Spleen (tissue), 11 donors: ENCODE measurements at regions not wholly inside any gene's neighbourhood (a gene's known extent, or its start where the extent isn't known, plus 50 kb on each side); places are given as distances from the start of the nearest gene placed in this dataset.

ENCODE experiments used
- DNase-seq: peaks from one replicate; pipeline ENCODE4 v3.0.0-alpha.2; 2020
- H3K27ac ChIP-seq, 8 donors: fragments of 200-600 bp; sonication (generic) in 7 of 8; 1 replicate in 4 of 8; 2 replicates in 4 of 8; pipeline versions ENCODE4 v1.5.0 to v1.8.0; 2016 to 2021; ENCODE audit warnings: inconsistent platforms in 4 of 8, mild to moderate bottlenecking in 4 of 8, moderate library complexity in 1 of 8
- H3K27me3 ChIP-seq, 7 donors: fragments of 200-600 bp; sonication (generic) in 6 of 7; replicated peaks in 1 of 7; 1 replicate in 4 of 7; 2 replicates in 3 of 7; pipeline versions ENCODE4 v1.5.0 to v1.8.0; 2016 to 2021; ENCODE audit warnings: inconsistent platforms in 3 of 7, mild to moderate bottlenecking in 1 of 7
- H3K36me3 ChIP-seq, 6 donors: fragments of 200-600 bp; sonication (generic) in 5 of 6; 1 replicate in 4 of 6; 2 replicates in 2 of 6; pipeline versions ENCODE4 v1.5.0 to v1.8.0; 2016 to 2021; ENCODE audit warnings: inconsistent platforms in 2 of 6
- H3K4me1 ChIP-seq, 6 donors: fragments of 200-600 bp; sonication (generic) in 5 of 6; 1 replicate in 3 of 6; 2 replicates in 3 of 6; pipeline versions ENCODE4 v1.5.0 to v1.8.0; 2016 to 2021; ENCODE audit warnings: inconsistent platforms in 3 of 6
- H3K4me3 ChIP-seq, 8 donors: fragments of 200-600 bp; sonication (generic) in 7 of 8; 1 replicate in 4 of 8; 2 replicates in 4 of 8; pipeline versions ENCODE4 v1.5.0 to v1.8.0; 2016 to 2021; ENCODE audit warnings: inconsistent platforms in 4 of 8, mild to moderate bottlenecking in 4 of 8, moderate library complexity in 2 of 8
- H3K9me3 ChIP-seq, 8 donors: fragments of 200-600 bp; sonication (generic) in 7 of 8; 1 replicate in 4 of 8; 2 replicates in 4 of 8; pipeline versions ENCODE4 v1.5.0 to v1.8.0; 2016 to 2021; ENCODE audit warnings: inconsistent platforms in 4 of 8
- POLR2A ChIP-seq, 3 donors: fragments of 450-650 bp; IDR thresholded peaks; one replicate each; pipeline ENCODE4 v1.5.1; 2017; ENCODE audit warnings: antibody characterized with exemption in 3 of 3, mild to moderate bottlenecking in 1 of 3
- POLR2AphosphoS5 ChIP-seq, 3 donors: sonication (generic); formaldehyde crosslinking; IDR thresholded peaks; one replicate each; pipeline ENCODE4 v1.5.1; 2017; ENCODE audit warnings: antibody characterized with exemption in 3 of 3
- WGBS, 5 donors: extraction: QIAGEN DNeasy Blood & Tissue Kit in 3 of 5; methylation state at CpG; one replicate each; pipeline versions ENCODE4 v1.1.5 to v1.1.7; 2013 to 2018; 5-methylcytosine and 5-hydroxymethylcytosine counted together
- intact Hi-C: fragments of 100-400 bp; cut with DNase I; formaldehyde crosslinking; loops from one replicate; pipeline ENCODE4 v1.15.0; 2023; ENCODE audit warnings: low total_unique reads
- TF ChIP-seq, protein P1 (sequence below), 11 experiments: fragments of 200-600 bp in 7 of 11; fragments of 450-650 bp in 4 of 11; sonication (generic) in 4 of 11; IDR thresholded peaks in 8 of 11; conservative IDR thresholded peaks in 3 of 11; 1 replicate in 7 of 11; 2 replicates in 4 of 11; pipeline versions ENCODE4 v1.4.0 to v1.8.0; 2016 to 2021; ENCODE audit warnings: antibody characterized with exemption in 11 of 11, inconsistent platforms in 4 of 11, mild to moderate bottlenecking in 1 of 11
- donor health status: healthy with polysubstance abuse.
- donor health status: DM: no; HTN: no; CAD: no; lungs with moderate emphysema.
- donor health status: DM: no; HTN: no; CAD: no.
- donor health status: Bipolar disorder and iron deficiency.
- donor health status: healthy.
- donor health status: DM: no; HTN: no; CAD: no.
- donor health status: DM: yes; HTN: yes; CAD: no.

DNA sequence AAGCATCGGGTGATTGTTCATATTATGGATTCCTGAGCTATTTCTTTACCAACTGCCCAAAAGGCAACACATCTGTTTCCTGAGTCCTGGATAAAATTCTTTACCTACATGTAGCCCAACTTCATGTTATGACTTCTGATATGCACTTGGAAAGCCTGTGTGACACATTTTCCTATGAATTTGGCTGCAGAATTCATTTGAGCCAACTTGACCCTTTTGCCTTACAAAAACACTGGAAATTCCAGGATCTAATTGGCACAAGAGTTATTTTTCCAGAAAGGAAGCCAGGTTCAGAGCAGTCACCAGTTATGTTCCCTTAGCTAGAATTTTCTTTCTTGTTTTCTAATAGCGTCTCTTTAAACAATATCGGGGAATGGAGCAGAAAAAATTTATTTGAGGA is 202.5 kb upstream of the LRIG3 start:
- 72 to 91% (median 84%) methylated on average over 3 of the region's 3 CpGs for WGBS, 5 donors
- TF ChIP-seq POLR2A (IDR thresholded peaks at IDR 0.05): no peak
- Histone ChIP-seq H3K27ac (no peak overlapping the region), H3K4me3 (no peak overlapping the region), H3K4me1 (no peaks in the 10 kb centered on the region), H3K27me3 (no peaks in the 10 kb centered on the region), H3K36me3 (no peaks in the 10 kb centered on the region), H3K9me3 (peaks cover 0 to 5% (median 0%) of the 10 kb centered on the region in 8 donors)
- intact Hi-C loops: no loop called here
- DNase-seq: no peak

DNA sequence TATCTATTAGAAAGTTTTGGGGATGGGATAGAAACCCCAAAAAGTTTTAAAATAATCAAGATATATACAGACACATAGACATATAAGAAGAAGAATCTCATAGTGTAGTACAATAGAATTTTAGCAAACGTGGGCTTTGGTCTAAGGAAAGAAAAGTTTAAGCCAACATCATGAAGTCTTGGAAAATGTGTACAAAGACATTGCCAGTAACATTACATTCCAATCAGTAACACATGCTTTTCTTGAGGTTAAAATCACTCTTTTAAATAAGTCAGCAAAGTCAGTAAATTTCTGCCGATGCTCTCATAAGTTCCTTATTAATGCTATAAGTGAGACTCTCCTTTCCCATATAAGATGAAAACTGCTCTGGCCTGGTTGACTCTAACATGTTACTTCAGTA is 201.1 kb upstream of the LRIG3 start:
- no peak for DNase-seq
- TF ChIP-seq, protein P1, sequence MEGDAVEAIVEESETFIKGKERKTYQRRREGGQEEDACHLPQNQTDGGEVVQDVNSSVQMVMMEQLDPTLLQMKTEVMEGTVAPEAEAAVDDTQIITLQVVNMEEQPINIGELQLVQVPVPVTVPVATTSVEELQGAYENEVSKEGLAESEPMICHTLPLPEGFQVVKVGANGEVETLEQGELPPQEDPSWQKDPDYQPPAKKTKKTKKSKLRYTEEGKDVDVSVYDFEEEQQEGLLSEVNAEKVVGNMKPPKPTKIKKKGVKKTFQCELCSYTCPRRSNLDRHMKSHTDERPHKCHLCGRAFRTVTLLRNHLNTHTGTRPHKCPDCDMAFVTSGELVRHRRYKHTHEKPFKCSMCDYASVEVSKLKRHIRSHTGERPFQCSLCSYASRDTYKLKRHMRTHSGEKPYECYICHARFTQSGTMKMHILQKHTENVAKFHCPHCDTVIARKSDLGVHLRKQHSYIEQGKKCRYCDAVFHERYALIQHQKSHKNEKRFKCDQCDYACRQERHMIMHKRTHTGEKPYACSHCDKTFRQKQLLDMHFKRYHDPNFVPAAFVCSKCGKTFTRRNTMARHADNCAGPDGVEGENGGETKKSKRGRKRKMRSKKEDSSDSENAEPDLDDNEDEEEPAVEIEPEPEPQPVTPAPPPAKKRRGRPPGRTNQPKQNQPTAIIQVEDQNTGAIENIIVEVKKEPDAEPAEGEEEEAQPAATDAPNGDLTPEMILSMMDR (IDR thresholded peaks at IDR 0.05 in 8 of 11, conservative IDR thresholded peaks at IDR 0.05 in 3 of 11): no peak
- no peak for TF ChIP-seq POLR2AphosphoS5 (IDR thresholded peaks at IDR 0.05)
- no peak for TF ChIP-seq POLR2A (IDR thresholded peaks at IDR 0.05)
- Histone ChIP-seq H3K4me1 (no peaks in the 10 kb centered on the region), H3K9me3 (peaks cover 0 to 5% (median 0%) of the 10 kb centered on the region in 8 donors), H3K4me3 (no peak overlapping the region), H3K36me3 (no peaks in the 10 kb centered on the region), H3K27me3 (no peaks in the 10 kb centered on the region), H3K27ac (no peak overlapping the region)
- intact Hi-C loops: no loop called here
- 84 to 93% (median 87%) methylated on average over 2 of the region's 2 CpGs for WGBS, 5 donors

DNA sequence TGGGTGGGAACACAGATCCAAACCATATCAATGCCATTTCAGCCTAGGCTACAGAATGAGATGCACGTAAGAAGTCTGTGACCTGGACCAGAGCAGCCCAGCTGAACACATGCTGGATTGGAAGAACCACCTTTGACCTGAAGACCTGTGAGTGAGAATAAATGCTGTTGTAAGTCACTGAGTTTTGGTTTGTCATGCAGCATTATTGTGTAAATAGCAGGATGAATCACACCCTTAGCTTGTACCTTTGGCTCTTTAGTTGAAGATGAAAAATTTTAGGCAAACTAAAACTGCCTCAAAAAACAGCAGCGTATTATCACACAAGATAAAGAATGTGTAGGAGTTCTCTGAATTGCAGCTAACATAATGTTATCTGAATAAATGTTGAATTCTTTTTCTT is 199.4 kb upstream of the LRIG3 start:
- Histone ChIP-seq H3K4me3 (no peak overlapping the region), H3K4me1 (no peaks in the 10 kb centered on the region), H3K27ac (no peak overlapping the region), H3K36me3 (no peaks in the 10 kb centered on the region), H3K9me3 (no peaks in the 10 kb centered on the region), H3K27me3 (no peaks in the 10 kb centered on the region)
- 87 to 94% (median 89%) methylated on average over 2 of the region's 2 CpGs for WGBS, 5 donors
- no peak for DNase-seq
- TF ChIP-seq, protein P1 (IDR thresholded peaks at IDR 0.05 in 8 of 11, conservative IDR thresholded peaks at IDR 0.05 in 3 of 11): no peak
- no peak for TF ChIP-seq POLR2A (IDR thresholded peaks at IDR 0.05)
- TF ChIP-seq POLR2AphosphoS5 (IDR thresholded peaks at IDR 0.05): no peak
- intact Hi-C loops: no loop called here

DNA sequence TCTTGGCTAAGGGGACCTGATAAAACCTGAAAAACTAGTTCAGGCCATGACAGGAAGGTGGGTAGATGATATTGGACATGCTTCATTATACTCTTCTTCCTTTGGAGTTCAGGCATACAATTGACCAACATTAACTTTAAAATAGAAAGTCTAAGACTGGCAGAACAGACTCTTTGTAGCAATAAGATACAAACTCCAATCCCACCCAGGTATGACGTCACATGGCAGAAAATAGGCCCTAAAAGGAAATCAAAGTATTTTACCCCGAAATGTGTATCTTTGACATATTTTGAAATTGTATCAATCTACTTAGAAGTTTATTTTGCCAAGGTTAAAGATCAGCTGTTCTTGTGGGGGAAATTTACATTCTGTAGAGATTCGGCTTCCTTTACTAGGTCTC is 198.1 kb upstream of the LRIG3 start:
- Histone ChIP-seq H3K27me3 (no peaks in the 10 kb centered on the region), H3K4me3 (no peak overlapping the region), H3K4me1 (no peaks in the 10 kb centered on the region), H3K36me3 (no peaks in the 10 kb centered on the region), H3K27ac (no peak overlapping the region), H3K9me3 (no peaks in the 10 kb centered on the region)
- no peak for DNase-seq
- WGBS, 5 donors: 85 to 92% (median 90%) methylated on average over 3 of the region's 3 CpGs
- intact Hi-C loops: no loop called here
- TF ChIP-seq, protein P1 (IDR thresholded peaks at IDR 0.05 in 8 of 11, conservative IDR thresholded peaks at IDR 0.05 in 3 of 11): no peak
- TF ChIP-seq POLR2A (IDR thresholded peaks at IDR 0.05) (no peak), POLR2AphosphoS5 (IDR thresholded peaks at IDR 0.05) (no peak)

DNA sequence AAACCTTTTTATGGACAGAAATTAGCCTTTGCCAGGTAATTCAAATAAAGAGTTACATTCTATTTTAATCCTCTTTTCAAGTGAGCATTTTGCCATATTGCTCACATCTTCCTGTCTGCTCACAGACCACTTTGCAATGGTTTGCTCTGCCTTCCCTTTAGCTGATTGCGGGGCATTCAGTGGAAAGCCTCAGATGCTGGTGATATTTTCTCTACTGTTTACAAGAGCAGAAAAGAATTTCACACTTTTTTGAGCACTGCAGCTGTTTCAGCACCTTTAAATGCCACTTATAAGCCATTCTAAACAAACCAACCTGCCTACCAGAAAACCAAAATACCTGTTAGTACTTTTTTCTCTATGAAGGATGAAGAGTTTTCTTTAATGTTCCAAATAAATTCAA is 195.7 kb upstream of the LRIG3 start:
- Histone ChIP-seq H3K36me3 (no peaks in the 10 kb centered on the region), H3K27ac (no peak overlapping the region), H3K4me3 (no peak overlapping the region), H3K4me1 (no peaks in the 10 kb centered on the region), H3K27me3 (no peaks in the 10 kb centered on the region), H3K9me3 (no peaks in the 10 kb centered on the region)
- WGBS, 5 donors: 49 to 92% (median 78%) methylated on average over 1 of the region's 1 CpG
- no peak for DNase-seq
- intact Hi-C loops: no loop called here
- TF ChIP-seq, protein P1 (IDR thresholded peaks at IDR 0.05 in 8 of 11, conservative IDR thresholded peaks at IDR 0.05 in 3 of 11): no peak
- no peak for TF ChIP-seq POLR2AphosphoS5 (IDR thresholded peaks at IDR 0.05)
- no peak for TF ChIP-seq POLR2A (IDR thresholded peaks at IDR 0.05)
